ENCODE measurements at regions not wholly inside any gene's neighbourhood (a gene's known extent, or its start where the extent isn't known, plus 50 kb on each side); places are given as distances from the start of the nearest gene placed in this dataset.

GRCh38 chr4:59409647-59410046 lies 1790.5 kb upstream of the ADGRL3 start:
- TF ChIP-seq POLR2A (IDR thresholded peaks at IDR 0.05) = no peak
- TF ChIP-seq EP300 (IDR thresholded peaks at IDR 0.05) = no peak
- no peak for TF ChIP-seq CTCF (IDR thresholded peaks at IDR 0.05)

All from tibial nerve (tissue), 4 donors.